GM12801 (cell line): ENCODE measurements at regions not wholly inside any gene's neighbourhood (a gene's known extent, or its start where the extent isn't known, plus 50 kb on each side); places are given as distances from the start of the nearest gene placed in this dataset.

Experiments
- CTCF ChIP-seq: IDR thresholded peaks from one replicate; pipeline ENCODE4 v1.5.1; 2011; ENCODE audit warnings: control low read depth; ENCODE audit not compliant: insufficient read length; ENCODE audit errors: extremely low read depth

- TF ChIP-seq CTCF, result no peak
Observed at GRCh38 chr7:119692541-119692940, 580.4 kb upstream of the KCND2 start.

GRCh38 chr7:119694506-119694905 lies 578.5 kb upstream of the KCND2 start:
- no peak for TF ChIP-seq CTCF

GRCh38 chr7:119696336-119696735 lies 576.6 kb upstream of the KCND2 start:
- no peak for TF ChIP-seq CTCF

GRCh38 chr7:119703895-119704294 lies 569.1 kb upstream of the KCND2 start:
- no peak for TF ChIP-seq CTCF

GRCh38 chr7:119706608-119707007 lies 566.4 kb upstream of the KCND2 start:
- no peak for TF ChIP-seq CTCF

GRCh38 chr7:119708891-119709290 lies 564.1 kb upstream of the KCND2 start:
- no peak for TF ChIP-seq CTCF

- TF ChIP-seq CTCF, result no peak
Observed at GRCh38 chr7:119711104-119711503, 561.9 kb upstream of the KCND2 start.
